BJ (cell line): ENCODE measurements at regions not wholly inside any gene's neighbourhood (a gene's known extent, or its start where the extent isn't known, plus 50 kb on each side); places are given as distances from the start of the nearest gene placed in this dataset.

Experiments
- CTCF ChIA-PET: fragments of 350-600 bp; formaldehyde crosslinking; extraction: SDS; loops from one replicate; lab custom pipeline; 2021; ENCODE audit warnings: antibody characterized with exemption, inconsistent platforms; lab: Yijun Ruan, JAX
- POLR2A ChIA-PET: fragments of 300-600 bp; sonication (Branson Sonifier 250); formaldehyde crosslinking; extraction: SDS; loops from one replicate; lab custom pipeline; 2021; ENCODE audit warnings: antibody characterized with exemption; lab: Charles Lee
- DNase-seq: peaks from one replicate; pipeline ENCODE4 v3.0.0-alpha.2; 2011; ENCODE audit warnings: low read depth
- H3K27me3 ChIP-seq: 2 replicates; pipeline ENCODE4 v1.6.0; 2011; ENCODE audit warnings: low read length; ENCODE audit not compliant: control insufficient read depth, insufficient read depth
- H3K36me3 ChIP-seq: 2 replicates; pipeline ENCODE4 v1.5.1; 2011; ENCODE audit warnings: low read length; ENCODE audit not compliant: control insufficient read depth, insufficient read depth
- H3K4me3 ChIP-seq: 2 replicates; pipeline ENCODE4 v1.5.1; 2011; ENCODE audit warnings: low read depth, mild to moderate bottlenecking, control low read depth, low read length
- CTCF ChIP-seq: IDR thresholded peaks from 2 replicates; pipeline ENCODE4 v1.5.1; 2011; ENCODE audit warnings: low read depth, mild to moderate bottlenecking, control low read depth, inconsistent platforms, low read length, moderate library complexity; ENCODE audit not compliant: insufficient read depth

GRCh38 chr2:228649876-228650275 is 468.4 kb upstream of the SPHKAP start:
- ChIA-PET CTCF (interaction anchor here (1.3 kb wide), 1 partner anchor 9 kb away, joined by 3 read pairs; no protein-coding TSS in a partner anchor), POLR2A (no interaction called here)
- no peak for DNase-seq
- Histone ChIP-seq H3K27me3 (no peaks in the 10 kb centered on the region), H3K36me3 (no peaks in the 10 kb centered on the region), H3K4me3 (no peak overlapping the region)
- no peak for TF ChIP-seq CTCF

- DNase-seq = no peak
- CTCF ChIA-PET = interaction anchor here (1.3 kb wide), 1 partner anchor 10 kb away, joined by 3 read pairs; no protein-coding TSS in a partner anchor
- Histone ChIP-seq H3K27me3 (no peaks in the 10 kb centered on the region), H3K36me3 (no peaks in the 10 kb centered on the region), H3K4me3 (no peak overlapping the region)
- no peak for TF ChIP-seq CTCF
- POLR2A ChIA-PET = no interaction called here
Measured at GRCh38 chr2:228649447-228649846, 468.0 kb upstream of the SPHKAP start.

DNA sequence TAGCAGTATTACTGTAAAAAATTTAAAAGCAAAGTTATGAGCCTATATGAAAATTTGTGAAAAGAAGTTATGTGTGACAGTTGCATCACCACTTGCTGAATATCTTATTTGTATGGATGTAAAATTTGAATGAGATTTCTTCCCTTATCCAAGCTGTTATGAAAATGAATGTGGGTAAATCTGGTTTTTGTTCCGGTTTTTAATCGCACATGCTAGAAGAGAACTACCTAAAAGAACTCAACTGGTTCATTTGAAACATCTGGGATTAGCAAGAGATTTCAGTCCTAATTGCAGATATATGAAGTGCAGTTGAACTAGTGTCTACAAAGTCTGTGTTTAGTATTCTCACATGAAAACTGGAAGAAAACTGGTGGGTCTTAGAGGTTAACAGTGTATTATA is 467.1 kb upstream of the SPHKAP start:
- CTCF ChIA-PET = interaction anchor here (1.3 kb wide), 1 partner anchor 11 kb away, joined by 3 read pairs; no protein-coding TSS in a partner anchor

DNA sequence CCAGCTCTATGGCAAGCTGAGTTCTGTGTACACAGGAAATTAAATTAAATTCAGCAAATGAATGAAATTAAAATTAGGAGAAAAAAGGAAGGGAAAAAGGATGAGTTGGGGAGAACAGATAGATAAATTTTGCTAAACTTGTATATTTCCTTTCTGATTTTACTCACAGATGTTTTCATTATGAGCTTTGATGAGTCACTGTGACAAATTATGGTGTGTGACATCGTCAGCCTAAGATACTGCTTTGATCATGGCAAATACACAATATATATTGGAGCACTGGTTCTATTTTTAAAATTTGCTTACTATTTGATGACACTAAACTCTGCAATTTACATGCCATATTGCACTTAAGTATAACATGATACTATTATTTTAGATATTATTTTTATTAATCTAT is 464.6 kb upstream of the SPHKAP start:
- no peaks in the 10 kb centered on the region for H3K36me3 ChIP-seq
- H3K4me3 ChIP-seq = no peak overlapping the region
- DNase-seq = peak; percentile 25
- TF ChIP-seq CTCF = no peak
- ChIA-PET CTCF (interaction anchor here (0.6 to 1.5 kb wide), 3 partner anchors 9 to 131 kb away, joined by 3 to 6 read pairs (median 3); no protein-coding TSS in a partner anchor), POLR2A (no interaction called here)
- no peaks in the 10 kb centered on the region for H3K27me3 ChIP-seq

More for the DNA sequence above, 467.1 kb upstream of the SPHKAP start:
- no peaks in the 10 kb centered on the region for H3K36me3 ChIP-seq
- H3K4me3 ChIP-seq = no peak overlapping the region
- DNase-seq = no peak
- no peak for TF ChIP-seq CTCF
- H3K27me3 ChIP-seq = no peaks in the 10 kb centered on the region
- POLR2A ChIA-PET = no interaction called here

- ChIA-PET POLR2A (no interaction called here), CTCF (no interaction called here)
- Histone ChIP-seq H3K27me3 (no peaks in the 10 kb centered on the region), H3K4me3 (no peak overlapping the region), H3K36me3 (no peaks in the 10 kb centered on the region)
- DNase-seq = no peak
- TF ChIP-seq CTCF = no peak
Measured at GRCh38 chr2:228644199-228644598, 462.7 kb upstream of the SPHKAP start.
